Loucy (cell line): ENCODE measurements at regions not wholly inside any gene's neighbourhood (a gene's known extent, or its start where the extent isn't known, plus 50 kb on each side); places are given as distances from the start of the nearest gene placed in this dataset.

Source experiments
- H2AFZ ChIP-seq: fragments of 200-600 bp; sonication (generic); 2 replicates; pipeline ENCODE4 v1.6.0; 2016; ENCODE audit warnings: antibody characterized with exemption, mild to moderate bottlenecking, low read length, moderate library complexity
- H3F3A ChIP-seq: fragments of 200-600 bp; 2 replicates; pipeline ENCODE4 v1.6.0; 2016; ENCODE audit warnings: antibody characterized with exemption, low read depth, mild to moderate bottlenecking
- H3K27me3 ChIP-seq: fragments of 200-600 bp; sonication (generic); 2 replicates; pipeline ENCODE4 v1.6.1; 2014; ENCODE audit warnings: low read length, mild to moderate bottlenecking; ENCODE audit not compliant: insufficient read depth, poor library complexity, severe bottlenecking
- H3K36me3 ChIP-seq: fragments of 200-600 bp; sonication (generic); 2 replicates; pipeline ENCODE4 v1.6.1; 2016; ENCODE audit warnings: low read length; ENCODE audit not compliant: insufficient read depth
- H3K4me1 ChIP-seq: fragments of 200-600 bp; sonication (generic); 2 replicates; pipeline ENCODE4 v1.5.1; 2014; ENCODE audit warnings: low read length, mild to moderate bottlenecking; ENCODE audit not compliant: insufficient read depth, poor library complexity, severe bottlenecking
- H3K4me2 ChIP-seq: fragments of 200-600 bp; sonication (generic); 2 replicates; pipeline ENCODE4 v1.6.0; 2014; ENCODE audit warnings: antibody characterized with exemption, low read length, low read depth, mild to moderate bottlenecking; ENCODE audit not compliant: poor library complexity, severe bottlenecking
- H3K4me3 ChIP-seq: fragments of 200-600 bp; sonication (generic); 2 replicates; pipeline ENCODE4 v1.5.1; 2014; ENCODE audit warnings: low read length, mild to moderate bottlenecking, mixed read lengths; ENCODE audit not compliant: poor library complexity, severe bottlenecking
- H3K79me2 ChIP-seq: fragments of 200-600 bp; sonication (generic); 2 replicates; pipeline ENCODE4 v1.6.1; 2014; ENCODE audit warnings: low read length; ENCODE audit not compliant: insufficient read depth
- H3K9ac ChIP-seq: fragments of 200-600 bp; sonication (generic); 2 replicates; pipeline ENCODE4 v1.6.0; 2014; ENCODE audit warnings: mild to moderate bottlenecking, low read depth, low read length, moderate library complexity; ENCODE audit not compliant: poor library complexity, severe bottlenecking
- H3K9me2 ChIP-seq: fragments of 200-600 bp; sonication (generic); replicated peaks from 2 replicates; pipeline ENCODE4 v1.6.1; 2016; ENCODE audit warnings: low read depth, low read length, mixed read lengths
- H3K9me3 ChIP-seq: fragments of 200-600 bp; sonication (generic); 2 replicates; pipeline ENCODE4 v1.6.1; 2014; ENCODE audit warnings: mild to moderate bottlenecking, antibody characterized with exemption, low read length, low read depth; ENCODE audit not compliant: insufficient read depth
- H4K20me1 ChIP-seq: fragments of 200-600 bp; sonication (generic); 2 replicates; pipeline ENCODE4 v1.6.0; 2014; ENCODE audit warnings: antibody characterized with exemption, low read length, mild to moderate bottlenecking; ENCODE audit not compliant: insufficient read depth, poor library complexity, severe bottlenecking
- CTCF ChIP-seq: fragments of 200-600 bp; sonication (generic); conservative IDR thresholded peaks from 2 replicates; pipeline ENCODE4 v1.5.1; 2014; ENCODE audit warnings: mild to moderate bottlenecking, antibody characterized with exemption, low read length
- EZH2phosphoT487 ChIP-seq: fragments of 200-600 bp; IDR thresholded peaks from 2 replicates; pipeline ENCODE4 v1.6.1; 2018; ENCODE audit warnings: antibody characterized with exemption, mild to moderate bottlenecking, moderate library complexity, borderline replicate concordance

DNA sequence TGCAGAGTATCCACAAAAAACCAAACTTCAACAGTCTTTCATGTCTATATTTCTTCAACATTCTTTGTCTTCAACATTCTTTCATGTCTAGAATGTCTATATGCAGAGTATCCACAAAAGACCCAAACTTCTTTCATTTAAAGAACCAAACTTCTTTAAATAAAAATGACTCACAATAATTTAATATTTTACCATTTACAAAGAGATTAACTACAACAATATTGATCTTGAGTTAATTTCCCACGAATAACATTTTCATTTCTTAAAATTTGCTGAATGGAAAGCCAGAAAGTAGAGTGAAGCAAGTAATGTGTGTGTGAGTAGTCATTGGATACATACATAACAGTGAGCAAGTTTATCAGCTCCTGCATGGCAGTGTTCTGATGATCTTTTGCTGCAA is 1069.7 kb downstream of the EFNB2 start, which contains the start of gene DAOA:
Gene DAOA, plus strand, starts transcription at position 301 of the 400 bp plus-strand sequence.
- no peaks in the 10 kb centered on the region for H3K36me3 ChIP-seq
- no peak within 1 kb of the TSS for H2AFZ ChIP-seq
- TF ChIP-seq EZH2phosphoT487, result no peak
- TF ChIP-seq CTCF, result no peak
- H3K4me2 ChIP-seq, result no peak within 1 kb of the TSS
- H3K27me3 ChIP-seq, result no peaks in the 10 kb centered on the region
- no peaks in the 10 kb centered on the region for H3K79me2 ChIP-seq
- H3K4me3 ChIP-seq, result no peak within 1 kb of the TSS
- H3K9me2 ChIP-seq, result no peaks in the 10 kb centered on the region
- H3K4me1 ChIP-seq, result no peaks in the 10 kb centered on the region
- no peaks in the 10 kb centered on the region for H3F3A ChIP-seq
- no peaks in the 10 kb centered on the region for H3K9me3 ChIP-seq
- no peak within 1 kb of the TSS for H3K9ac ChIP-seq
- no peaks in the 10 kb centered on the region for H4K20me1 ChIP-seq

DNA sequence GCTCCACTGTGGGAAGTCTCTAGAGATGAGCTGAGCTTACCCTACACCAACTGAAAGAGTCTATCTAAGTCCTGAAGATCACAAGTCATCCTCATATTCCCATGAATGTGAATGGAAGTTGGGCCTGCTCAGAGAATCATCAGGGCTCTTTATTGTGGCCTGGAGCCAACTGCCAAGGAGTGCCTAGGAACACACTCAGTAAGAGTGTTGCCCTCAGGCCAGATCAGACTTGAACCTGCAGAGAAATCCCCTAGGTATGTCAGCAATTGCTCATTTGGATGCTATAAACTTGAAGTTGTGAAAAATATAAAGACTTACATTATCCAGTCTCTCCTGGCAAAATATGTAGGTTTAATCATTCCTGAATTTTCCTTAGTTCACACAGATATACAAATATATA is 1070.2 kb downstream of the EFNB2 start:
- no peaks in the 10 kb centered on the region for H3K36me3 ChIP-seq
- no peaks in the 10 kb centered on the region for H3K27me3 ChIP-seq
- H3K4me1 ChIP-seq, result no peaks in the 10 kb centered on the region
- no peak overlapping the region for H2AFZ ChIP-seq
- TF ChIP-seq CTCF (no peak), EZH2phosphoT487 (no peak)
- no peaks in the 10 kb centered on the region for H3F3A ChIP-seq
- H3K9me3 ChIP-seq, result no peaks in the 10 kb centered on the region
- no peaks in the 10 kb centered on the region for H4K20me1 ChIP-seq
- H3K4me2 ChIP-seq, result no peak overlapping the region
- no peaks in the 10 kb centered on the region for H3K9me2 ChIP-seq
- no peak overlapping the region for H3K9ac ChIP-seq
- no peak overlapping the region for H3K4me3 ChIP-seq
- H3K79me2 ChIP-seq, result no peaks in the 10 kb centered on the region

DNA sequence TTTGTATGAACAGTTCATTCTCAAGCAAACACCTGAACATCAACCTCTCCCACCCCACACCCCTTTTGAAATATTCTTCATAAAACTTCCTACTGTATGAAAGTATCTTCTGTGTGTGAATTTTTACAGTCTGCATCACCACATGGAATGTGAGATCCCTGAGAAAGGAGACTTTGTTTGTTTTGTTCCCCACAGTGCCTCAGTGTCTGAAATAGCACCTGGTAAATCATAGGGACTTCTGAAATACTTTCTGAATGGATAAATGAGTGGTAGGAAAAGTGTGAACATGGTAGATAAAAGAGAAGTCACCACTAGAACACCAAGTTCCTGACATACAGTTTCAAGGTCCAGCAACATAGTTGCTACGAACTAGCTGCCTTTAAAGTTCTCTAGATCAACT is 1071.2 kb downstream of the EFNB2 start:
- H3K4me3 ChIP-seq, result no peak overlapping the region
- H3K27me3 ChIP-seq, result no peaks in the 10 kb centered on the region
- H4K20me1 ChIP-seq, result no peaks in the 10 kb centered on the region
- H3K79me2 ChIP-seq, result no peaks in the 10 kb centered on the region
- no peaks in the 10 kb centered on the region for H3F3A ChIP-seq
- H3K4me2 ChIP-seq, result no peak overlapping the region
- no peaks in the 10 kb centered on the region for H3K4me1 ChIP-seq
- no peaks in the 10 kb centered on the region for H3K36me3 ChIP-seq
- no peak for TF ChIP-seq CTCF
- TF ChIP-seq EZH2phosphoT487, result no peak
- H2AFZ ChIP-seq, result no peak overlapping the region
- H3K9me2 ChIP-seq, result no peaks in the 10 kb centered on the region
- H3K9me3 ChIP-seq, result no peaks in the 10 kb centered on the region
- no peak overlapping the region for H3K9ac ChIP-seq
